ENCODE measurements at regions not wholly inside any gene's neighbourhood (a gene's known extent, or its start where the extent isn't known, plus 50 kb on each side); places are given as distances from the start of the nearest gene placed in this dataset.

DNA sequence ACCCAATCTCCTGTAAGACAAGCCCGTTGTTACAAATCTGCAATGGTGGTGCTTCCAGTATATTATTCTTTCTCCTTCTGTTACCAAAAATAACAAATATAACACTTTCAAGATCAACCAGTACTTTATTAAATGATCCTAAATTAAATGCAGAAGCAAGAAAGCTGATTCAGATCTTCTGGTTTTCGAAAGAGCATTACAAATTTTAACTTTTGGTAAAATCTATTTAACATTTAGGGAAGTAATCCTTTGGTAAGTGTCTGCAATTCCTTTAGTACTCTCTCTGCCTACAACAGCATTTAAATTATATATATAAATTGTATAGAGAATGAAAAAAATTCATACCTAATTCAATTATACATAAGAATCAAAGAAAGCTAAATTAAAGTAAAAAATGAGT, 198.6 kb upstream of the HMCN1 start:
- TF ChIP-seq, protein P1, sequence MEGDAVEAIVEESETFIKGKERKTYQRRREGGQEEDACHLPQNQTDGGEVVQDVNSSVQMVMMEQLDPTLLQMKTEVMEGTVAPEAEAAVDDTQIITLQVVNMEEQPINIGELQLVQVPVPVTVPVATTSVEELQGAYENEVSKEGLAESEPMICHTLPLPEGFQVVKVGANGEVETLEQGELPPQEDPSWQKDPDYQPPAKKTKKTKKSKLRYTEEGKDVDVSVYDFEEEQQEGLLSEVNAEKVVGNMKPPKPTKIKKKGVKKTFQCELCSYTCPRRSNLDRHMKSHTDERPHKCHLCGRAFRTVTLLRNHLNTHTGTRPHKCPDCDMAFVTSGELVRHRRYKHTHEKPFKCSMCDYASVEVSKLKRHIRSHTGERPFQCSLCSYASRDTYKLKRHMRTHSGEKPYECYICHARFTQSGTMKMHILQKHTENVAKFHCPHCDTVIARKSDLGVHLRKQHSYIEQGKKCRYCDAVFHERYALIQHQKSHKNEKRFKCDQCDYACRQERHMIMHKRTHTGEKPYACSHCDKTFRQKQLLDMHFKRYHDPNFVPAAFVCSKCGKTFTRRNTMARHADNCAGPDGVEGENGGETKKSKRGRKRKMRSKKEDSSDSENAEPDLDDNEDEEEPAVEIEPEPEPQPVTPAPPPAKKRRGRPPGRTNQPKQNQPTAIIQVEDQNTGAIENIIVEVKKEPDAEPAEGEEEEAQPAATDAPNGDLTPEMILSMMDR (IDR thresholded peaks at IDR 0.05) = no peak
- no peak for TF ChIP-seq EP300 (IDR thresholded peaks at IDR 0.05)

Data from tibial nerve (tissue), 4 donors.